Right lobe of liver (tissue), 4 donors: ENCODE measurements at regions not wholly inside any gene's neighbourhood (a gene's known extent, or its start where the extent isn't known, plus 50 kb on each side); places are given as distances from the start of the nearest gene placed in this dataset.

ENCODE experiments used
- POLR2A ChIP-seq: fragments of 450-650 bp; IDR thresholded peaks from one replicate; pipeline ENCODE4 v1.6.1; 2017; ENCODE audit warnings: antibody characterized with exemption, mild to moderate bottlenecking
- TF ChIP-seq, protein P1 (sequence below), 4 donors: fragments of 200-600 bp in 3 of 4; fragments of 450-650 bp in 1 of 4; IDR thresholded peaks; one replicate each; pipeline versions ENCODE4 v1.5.1 to v1.8.0; 2016 to 2022; ENCODE audit warnings: antibody characterized with exemption in 4 of 4, mild to moderate bottlenecking in 2 of 4
- donor health status: DM: no; HTN: no; CAD: no.
- donor health status: DM: no; HTN: no; CAD: no.
- donor health status: DM: no; HTN: yes; CAD: no.

DNA sequence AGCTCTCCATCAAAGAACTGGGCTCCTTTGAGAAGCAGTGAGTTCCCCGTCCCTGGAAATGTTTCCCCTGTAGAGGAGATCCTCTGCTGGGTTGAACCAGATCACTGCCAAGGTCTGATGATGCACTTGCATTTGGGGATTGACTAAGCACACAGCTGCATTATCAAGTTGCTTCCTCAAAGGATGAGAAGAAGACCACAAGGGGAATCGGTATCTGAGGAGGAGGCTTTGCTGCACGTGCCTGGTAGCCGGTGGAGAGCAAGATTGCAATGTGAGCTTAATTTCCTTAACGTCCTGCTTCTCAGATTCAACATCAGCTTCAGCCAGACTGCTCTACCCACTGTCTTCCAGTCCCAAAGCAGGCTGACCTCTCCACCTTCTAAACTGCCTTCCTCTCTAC, 128.8 kb upstream of the STMND1 start:
- TF ChIP-seq, protein P1, sequence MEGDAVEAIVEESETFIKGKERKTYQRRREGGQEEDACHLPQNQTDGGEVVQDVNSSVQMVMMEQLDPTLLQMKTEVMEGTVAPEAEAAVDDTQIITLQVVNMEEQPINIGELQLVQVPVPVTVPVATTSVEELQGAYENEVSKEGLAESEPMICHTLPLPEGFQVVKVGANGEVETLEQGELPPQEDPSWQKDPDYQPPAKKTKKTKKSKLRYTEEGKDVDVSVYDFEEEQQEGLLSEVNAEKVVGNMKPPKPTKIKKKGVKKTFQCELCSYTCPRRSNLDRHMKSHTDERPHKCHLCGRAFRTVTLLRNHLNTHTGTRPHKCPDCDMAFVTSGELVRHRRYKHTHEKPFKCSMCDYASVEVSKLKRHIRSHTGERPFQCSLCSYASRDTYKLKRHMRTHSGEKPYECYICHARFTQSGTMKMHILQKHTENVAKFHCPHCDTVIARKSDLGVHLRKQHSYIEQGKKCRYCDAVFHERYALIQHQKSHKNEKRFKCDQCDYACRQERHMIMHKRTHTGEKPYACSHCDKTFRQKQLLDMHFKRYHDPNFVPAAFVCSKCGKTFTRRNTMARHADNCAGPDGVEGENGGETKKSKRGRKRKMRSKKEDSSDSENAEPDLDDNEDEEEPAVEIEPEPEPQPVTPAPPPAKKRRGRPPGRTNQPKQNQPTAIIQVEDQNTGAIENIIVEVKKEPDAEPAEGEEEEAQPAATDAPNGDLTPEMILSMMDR (IDR thresholded peaks at IDR 0.05), result no peak
- no peak for TF ChIP-seq POLR2A
